ENCODE measurements at regions not wholly inside any gene's neighbourhood (a gene's known extent, or its start where the extent isn't known, plus 50 kb on each side); places are given as distances from the start of the nearest gene placed in this dataset.

DNA sequence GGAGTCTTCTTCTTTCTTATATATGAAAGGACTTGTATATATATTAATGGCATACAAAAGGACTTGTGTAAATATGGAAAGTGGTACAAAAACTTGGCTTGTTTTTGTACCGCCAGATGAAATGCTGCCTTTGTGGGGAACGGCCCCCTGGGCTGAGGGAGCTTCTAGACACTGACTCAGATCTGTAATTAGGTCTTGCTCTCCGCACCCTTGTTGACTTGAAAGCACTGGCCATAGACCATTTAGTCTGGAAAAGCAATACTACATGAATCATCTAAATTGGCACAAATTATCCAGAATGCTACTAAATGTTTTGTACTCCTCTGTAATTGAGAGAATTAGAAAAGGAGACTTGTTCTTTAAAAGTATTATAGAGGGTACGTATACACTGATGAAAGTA is 399.9 kb upstream of the RGS6 start:
- no peak overlapping the region for H3K27ac ChIP-seq (ENCODE audit: low read length)
- H3K36me3 ChIP-seq (ENCODE audit: insufficient read depth, low read length): no peaks in the 10 kb centered on the region
- H3K9ac ChIP-seq (ENCODE audit: low read length): no peak overlapping the region
- no peaks in the 10 kb centered on the region for H4K20me1 ChIP-seq (ENCODE audit: insufficient read depth)
- H3F3A ChIP-seq (ENCODE audit: insufficient read depth, low read length, poor library complexity, severe bottlenecking): no peaks in the 10 kb centered on the region
- H3K27me3 ChIP-seq (ENCODE audit: insufficient read depth, low read depth, low read length): no peaks in the 10 kb centered on the region
- H3K9me3 ChIP-seq (ENCODE audit: low read length): no peaks in the 10 kb centered on the region
- no peak overlapping the region for H2AFZ ChIP-seq (ENCODE audit: low read depth, low read length)
- H3K4me3 ChIP-seq (ENCODE audit: low read length): no peak overlapping the region
- H3K4me2 ChIP-seq (ENCODE audit: low read length): no peak overlapping the region
- H3K9me2 ChIP-seq (ENCODE audit: insufficient read depth, low read length): no peaks in the 10 kb centered on the region
- H3K79me2 ChIP-seq (replicated peaks; ENCODE audit: insufficient read depth, low read length): no peaks in the 10 kb centered on the region
- TF ChIP-seq RAD21 (conservative IDR thresholded peaks at IDR 0.05) (no peak), EZH2 (IDR thresholded peaks at IDR 0.05; ENCODE audit: borderline replicate concordance, insufficient read depth, low read length, poor library complexity, severe bottlenecking) (no peak), POLR2AphosphoS5 (IDR thresholded peaks at IDR 0.05) (no peak), SMC3 (conservative IDR thresholded peaks at IDR 0.05; ENCODE audit: poor library complexity) (no peak), CTCF (IDR thresholded peaks at IDR 0.05; ENCODE audit: poor library complexity, severe bottlenecking) (no peak), MXI1 (conservative IDR thresholded peaks at IDR 0.05; ENCODE audit: poor library complexity, severe bottlenecking) (no peak)

GRCh38 chr14:71532790-71533189 is 399.4 kb upstream of the RGS6 start:
- Histone ChIP-seq H4K20me1 (ENCODE audit: insufficient read depth) (no peaks in the 10 kb centered on the region), H2AFZ (ENCODE audit: low read depth, low read length) (no peak overlapping the region), H3K79me2 (replicated peaks; ENCODE audit: insufficient read depth, low read length) (no peaks in the 10 kb centered on the region), H3K4me2 (ENCODE audit: low read length) (no peak overlapping the region), H3K9ac (ENCODE audit: low read length) (no peak overlapping the region), H3K36me3 (ENCODE audit: insufficient read depth, low read length) (no peaks in the 10 kb centered on the region), H3K9me2 (ENCODE audit: insufficient read depth, low read length) (no peaks in the 10 kb centered on the region), H3K4me3 (ENCODE audit: low read length) (no peak overlapping the region), H3K27me3 (ENCODE audit: insufficient read depth, low read depth, low read length) (no peaks in the 10 kb centered on the region), H3K27ac (ENCODE audit: low read length) (no peak overlapping the region), H3K9me3 (ENCODE audit: low read length) (no peaks in the 10 kb centered on the region), H3F3A (ENCODE audit: insufficient read depth, low read length, poor library complexity, severe bottlenecking) (no peaks in the 10 kb centered on the region)
- no peak for TF ChIP-seq SMC3 (conservative IDR thresholded peaks at IDR 0.05; ENCODE audit: poor library complexity)
- no peak for TF ChIP-seq MXI1 (conservative IDR thresholded peaks at IDR 0.05; ENCODE audit: poor library complexity, severe bottlenecking)
- TF ChIP-seq, protein P1, sequence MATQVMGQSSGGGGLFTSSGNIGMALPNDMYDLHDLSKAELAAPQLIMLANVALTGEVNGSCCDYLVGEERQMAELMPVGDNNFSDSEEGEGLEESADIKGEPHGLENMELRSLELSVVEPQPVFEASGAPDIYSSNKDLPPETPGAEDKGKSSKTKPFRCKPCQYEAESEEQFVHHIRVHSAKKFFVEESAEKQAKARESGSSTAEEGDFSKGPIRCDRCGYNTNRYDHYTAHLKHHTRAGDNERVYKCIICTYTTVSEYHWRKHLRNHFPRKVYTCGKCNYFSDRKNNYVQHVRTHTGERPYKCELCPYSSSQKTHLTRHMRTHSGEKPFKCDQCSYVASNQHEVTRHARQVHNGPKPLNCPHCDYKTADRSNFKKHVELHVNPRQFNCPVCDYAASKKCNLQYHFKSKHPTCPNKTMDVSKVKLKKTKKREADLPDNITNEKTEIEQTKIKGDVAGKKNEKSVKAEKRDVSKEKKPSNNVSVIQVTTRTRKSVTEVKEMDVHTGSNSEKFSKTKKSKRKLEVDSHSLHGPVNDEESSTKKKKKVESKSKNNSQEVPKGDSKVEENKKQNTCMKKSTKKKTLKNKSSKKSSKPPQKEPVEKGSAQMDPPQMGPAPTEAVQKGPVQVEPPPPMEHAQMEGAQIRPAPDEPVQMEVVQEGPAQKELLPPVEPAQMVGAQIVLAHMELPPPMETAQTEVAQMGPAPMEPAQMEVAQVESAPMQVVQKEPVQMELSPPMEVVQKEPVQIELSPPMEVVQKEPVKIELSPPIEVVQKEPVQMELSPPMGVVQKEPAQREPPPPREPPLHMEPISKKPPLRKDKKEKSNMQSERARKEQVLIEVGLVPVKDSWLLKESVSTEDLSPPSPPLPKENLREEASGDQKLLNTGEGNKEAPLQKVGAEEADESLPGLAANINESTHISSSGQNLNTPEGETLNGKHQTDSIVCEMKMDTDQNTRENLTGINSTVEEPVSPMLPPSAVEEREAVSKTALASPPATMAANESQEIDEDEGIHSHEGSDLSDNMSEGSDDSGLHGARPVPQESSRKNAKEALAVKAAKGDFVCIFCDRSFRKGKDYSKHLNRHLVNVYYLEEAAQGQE (IDR thresholded peaks at IDR 0.05; ENCODE audit: borderline replicate concordance): no peak
- TF ChIP-seq CTCF (IDR thresholded peaks at IDR 0.05; ENCODE audit: poor library complexity, severe bottlenecking): no peak
- TF ChIP-seq TAF1 (IDR thresholded peaks at IDR 0.05; ENCODE audit: low read depth): no peak
- TF ChIP-seq RAD21 (conservative IDR thresholded peaks at IDR 0.05): no peak
- no peak for TF ChIP-seq EP300 (conservative IDR thresholded peaks at IDR 0.05; ENCODE audit: poor library complexity, severe bottlenecking)
- no peak for TF ChIP-seq POLR2AphosphoS5 (IDR thresholded peaks at IDR 0.05)
- no peak for TF ChIP-seq EZH2 (IDR thresholded peaks at IDR 0.05; ENCODE audit: borderline replicate concordance, insufficient read depth, low read length, poor library complexity, severe bottlenecking)
